ENCODE measurements at regions not wholly inside any gene's neighbourhood (a gene's known extent, or its start where the extent isn't known, plus 50 kb on each side); places are given as distances from the start of the nearest gene placed in this dataset.

GRCh38 chr9:70478963-70479641 is 64.6 kb upstream of the KLF9 start:
- no peak for DNase-seq (ENCODE audit: low read depth in 2 of 2)

GRCh38 chr9:70477907-70478480 is 63.5 kb upstream of the KLF9 start:
- DNase-seq (ENCODE audit: low read depth in 2 of 2): no peak

GRCh38 chr9:70477146-70477745 is 62.8 kb upstream of the KLF9 start:
- no peak for DNase-seq (ENCODE audit: low read depth in 2 of 2)

- DNase-seq (ENCODE audit: low read depth in 2 of 2): no peak
Observed at GRCh38 chr9:70475211-70475610, 60.8 kb upstream of the KLF9 start.

GRCh38 chr9:70474413-70474812 is 60.0 kb upstream of the KLF9 start:
- DNase-seq (ENCODE audit: low read depth in 2 of 2): no peak

GRCh38 chr9:70472268-70473249 is 58.1 kb upstream of the KLF9 start:
- DNase-seq (ENCODE audit: low read depth in 2 of 2): no peak

- DNase-seq (ENCODE audit: low read depth in 2 of 2): no peak
Observed at GRCh38 chr9:70470050-70471015, 55.9 kb upstream of the KLF9 start.

- DNase-seq (ENCODE audit: low read depth in 2 of 2): no peak
Observed at GRCh38 chr9:70468291-70468690, 53.8 kb upstream of the KLF9 start.

- DNase-seq (ENCODE audit: low read depth in 2 of 2): peak in 1 of 2 donors; percentile 5
Observed at GRCh38 chr9:70466976-70467561, 52.6 kb upstream of the KLF9 start.

- DNase-seq (ENCODE audit: low read depth in 2 of 2): no peak
Observed at GRCh38 chr9:70465904-70466303, 51.4 kb upstream of the KLF9 start.

GRCh38 chr9:70465398-70465797 is 50.9 kb upstream of the KLF9 start:
- DNase-seq (ENCODE audit: low read depth in 2 of 2): no peak
